Activated CD8-positive, alpha-beta T cell treated with anti-CD3 and anti-CD28 coated beads, Interleukin-2, amount 10 ng/mL, durations not matched to agents 7 days and 5 days (primary cell): ENCODE measurements at regions not wholly inside any gene's neighbourhood (a gene's known extent, or its start where the extent isn't known, plus 50 kb on each side); places are given as distances from the start of the nearest gene placed in this dataset.

ENCODE experiments used
- ATAC-seq: fragments of 150-1000 bp; cut with Tn5 transposase; one replicate; pipeline ENCODE4 v1.10.0; 2021; ENCODE audit warnings: moderate library complexity
- CTCF ChIA-PET: fragments of 350-600 bp; sonication (Branson Sonifier 250); formaldehyde crosslinking; loops from one replicate; lab custom pipeline; 2021; ENCODE audit warnings: antibody characterized with exemption; lab: Charles Lee
- POLR2A ChIA-PET: fragments of 350-600 bp; sonication (Branson Sonifier 250); formaldehyde crosslinking; loops from one replicate; lab custom pipeline; 2021; ENCODE audit warnings: antibody characterized with exemption; lab: Charles Lee
- DNase-seq: peaks from one replicate; pipeline ENCODE4 v3.0.0-alpha.2; 2020
- H3K27ac Mint-ChIP-seq: one replicate; pipeline ENCODE4 v1.8.0; 2021; ENCODE audit warnings: mild to moderate bottlenecking, mixed read lengths
- H3K27me3 Mint-ChIP-seq: one replicate; pipeline ENCODE4 v1.8.0; 2021; ENCODE audit warnings: low read depth, mixed read lengths
- H3K36me3 Mint-ChIP-seq: one replicate; pipeline ENCODE4 v1.8.0; 2021; ENCODE audit warnings: low read depth, mixed read lengths
- H3K4me1 Mint-ChIP-seq: one replicate; pipeline ENCODE4 v1.8.0; 2021; ENCODE audit warnings: low read depth, mixed read lengths
- H3K4me3 Mint-ChIP-seq: one replicate; pipeline ENCODE4 v1.8.0; 2021; ENCODE audit warnings: mild to moderate bottlenecking, mixed read lengths
- H3K9me3 Mint-ChIP-seq: one replicate; pipeline ENCODE4 v1.8.0; 2022; ENCODE audit warnings: mixed read lengths; ENCODE audit not compliant: insufficient read depth

- Mint-ChIP-seq H3K4me1 (peaks cover 21% of the 10 kb centered on the region), H3K9me3 (no peaks in the 10 kb centered on the region), H3K27me3 (peaks cover 6% of the 10 kb centered on the region), H3K27ac (no peak overlapping the region), H3K36me3 (no peaks in the 10 kb centered on the region), H3K4me3 (no peak overlapping the region)
- ChIA-PET POLR2A (no interaction called here), CTCF (interaction anchor here (1.0 to 1.9 kb wide), 2 partner anchors 43 to 264 kb away, joined by 3 to 7 read pairs; no protein-coding TSS in a partner anchor)
- ATAC-seq (no peak), DNase-seq (peak; percentile 17)
Observed at GRCh38 chr15:99440551-99441443, 125.0 kb upstream of the MEF2A start.

- DNase-seq (no peak), ATAC-seq (no peak)
- Mint-ChIP-seq H3K36me3 (no peaks in the 10 kb centered on the region), H3K27ac (no peak overlapping the region), H3K9me3 (no peaks in the 10 kb centered on the region), H3K27me3 (peaks cover 6% of the 10 kb centered on the region), H3K4me1 (peaks cover 21% of the 10 kb centered on the region), H3K4me3 (no peak overlapping the region)
- ChIA-PET POLR2A (interaction anchor here (1.2 kb wide), 1 partner anchor 12 kb away, joined by 3 read pairs; no protein-coding TSS in a partner anchor), CTCF (interaction anchor here (1.0 to 1.9 kb wide), 2 partner anchors 42 to 263 kb away, joined by 3 to 7 read pairs; no protein-coding TSS in a partner anchor)
Observed at GRCh38 chr15:99441444-99441800, 124.4 kb upstream of the MEF2A start.

GRCh38 chr15:99441871-99442251 lies 123.9 kb upstream of the MEF2A start:
- no peak overlapping the region for H3K27ac Mint-ChIP-seq
- peaks cover 21% of the 10 kb centered on the region for H3K4me1 Mint-ChIP-seq
- peaks cover 6% of the 10 kb centered on the region for H3K27me3 Mint-ChIP-seq
- POLR2A ChIA-PET = interaction anchor here (1.2 kb wide), 1 partner anchor 11 kb away, joined by 3 read pairs; no protein-coding TSS in a partner anchor
- H3K4me3 Mint-ChIP-seq = no peak overlapping the region
- DNase-seq (no peak), ATAC-seq (no peak)
- H3K9me3 Mint-ChIP-seq = no peaks in the 10 kb centered on the region
- no peaks in the 10 kb centered on the region for H3K36me3 Mint-ChIP-seq
- CTCF ChIA-PET = interaction anchor here (1.0 to 1.9 kb wide), 2 partner anchors 41 to 263 kb away, joined by 3 to 7 read pairs; no protein-coding TSS in a partner anchor

- H3K36me3 Mint-ChIP-seq = no peaks in the 10 kb centered on the region
- no peak overlapping the region for H3K27ac Mint-ChIP-seq
- ChIA-PET CTCF (interaction anchor here (1.9 kb wide), 1 partner anchor 262 kb away, joined by 7 read pairs; no protein-coding TSS in a partner anchor), POLR2A (interaction anchor here (1.2 kb wide), 1 partner anchor 11 kb away, joined by 3 read pairs; no protein-coding TSS in a partner anchor)
- H3K27me3 Mint-ChIP-seq = peaks cover 6% of the 10 kb centered on the region
- DNase-seq (peak; percentile 21), ATAC-seq (peak; percentile 21)
- peaks cover 21% of the 10 kb centered on the region for H3K4me1 Mint-ChIP-seq
- H3K9me3 Mint-ChIP-seq = no peaks in the 10 kb centered on the region
- H3K4me3 Mint-ChIP-seq = no peak overlapping the region
Observed at GRCh38 chr15:99442252-99442897, 123.4 kb upstream of the MEF2A start.

- DNase-seq (peak; percentile 19), ATAC-seq (no peak)
- peaks cover 11% of the 10 kb centered on the region for H3K27me3 Mint-ChIP-seq
- no peak overlapping the region for H3K27ac Mint-ChIP-seq
- CTCF ChIA-PET = no interaction called here
- no peaks in the 10 kb centered on the region for H3K9me3 Mint-ChIP-seq
- POLR2A ChIA-PET = no interaction called here
- peaks cover 22% of the 10 kb centered on the region for H3K4me1 Mint-ChIP-seq
- no peak overlapping the region for H3K4me3 Mint-ChIP-seq
- H3K36me3 Mint-ChIP-seq = no peaks in the 10 kb centered on the region
Observed at GRCh38 chr15:99443056-99443756, 122.6 kb upstream of the MEF2A start.

GRCh38 chr15:99443768-99444446 lies 121.9 kb upstream of the MEF2A start:
- H3K4me3 Mint-ChIP-seq = no peak overlapping the region
- ChIA-PET POLR2A (no interaction called here), CTCF (no interaction called here)
- ATAC-seq (peak; percentile 40), DNase-seq (peak; percentile 18)
- H3K9me3 Mint-ChIP-seq = no peaks in the 10 kb centered on the region
- no peaks in the 10 kb centered on the region for H3K36me3 Mint-ChIP-seq
- H3K27me3 Mint-ChIP-seq = peaks cover 14% of the 10 kb centered on the region
- H3K27ac Mint-ChIP-seq = peak overlapping the region; percentile 35
- H3K4me1 Mint-ChIP-seq = peaks cover 20% of the 10 kb centered on the region

GRCh38 chr15:99445272-99445850 lies 120.4 kb upstream of the MEF2A start:
- Mint-ChIP-seq H3K9me3 (no peaks in the 10 kb centered on the region), H3K27ac (no peak overlapping the region), H3K4me3 (no peak overlapping the region), H3K36me3 (no peaks in the 10 kb centered on the region), H3K27me3 (peaks cover 24% of the 10 kb centered on the region), H3K4me1 (peaks cover 27% of the 10 kb centered on the region)
- ChIA-PET POLR2A (no interaction called here), CTCF (no interaction called here)
- ATAC-seq (no peak), DNase-seq (no peak)

GRCh38 chr15:99446565-99447496 lies 119.0 kb upstream of the MEF2A start:
- ChIA-PET POLR2A (no interaction called here), CTCF (no interaction called here)
- Mint-ChIP-seq H3K27ac (no peak overlapping the region), H3K9me3 (no peaks in the 10 kb centered on the region), H3K27me3 (peaks cover 25% of the 10 kb centered on the region), H3K4me1 (peaks cover 41% of the 10 kb centered on the region), H3K4me3 (no peak overlapping the region), H3K36me3 (no peaks in the 10 kb centered on the region)
- DNase-seq (peak; percentile 10), ATAC-seq (no peak)

- POLR2A ChIA-PET = no interaction called here
- CTCF ChIA-PET = no interaction called here
- Mint-ChIP-seq H3K27me3 (peaks cover 22% of the 10 kb centered on the region), H3K36me3 (no peaks in the 10 kb centered on the region), H3K4me3 (no peak overlapping the region), H3K4me1 (peaks cover 49% of the 10 kb centered on the region), H3K27ac (no peak overlapping the region), H3K9me3 (no peaks in the 10 kb centered on the region)
- peak; percentile 20 for DNase-seq
- no peak for ATAC-seq
Observed at GRCh38 chr15:99447497-99448371, 118.0 kb upstream of the MEF2A start.
